Non-pigmented ciliary epithelial cell (primary cell): ENCODE measurements at regions not wholly inside any gene's neighbourhood (a gene's known extent, or its start where the extent isn't known, plus 50 kb on each side); places are given as distances from the start of the nearest gene placed in this dataset.
"Not testable (repeated sequence)": the region's sequence is repeated elsewhere in the genome, so short reads cannot be mapped to it uniquely, and the experiment has no call there.

Source experiments
- DNase-seq: peaks from one replicate; pipeline ENCODE4 v3.0.0-alpha.2; 2010; ENCODE audit warnings: low read depth

DNA sequence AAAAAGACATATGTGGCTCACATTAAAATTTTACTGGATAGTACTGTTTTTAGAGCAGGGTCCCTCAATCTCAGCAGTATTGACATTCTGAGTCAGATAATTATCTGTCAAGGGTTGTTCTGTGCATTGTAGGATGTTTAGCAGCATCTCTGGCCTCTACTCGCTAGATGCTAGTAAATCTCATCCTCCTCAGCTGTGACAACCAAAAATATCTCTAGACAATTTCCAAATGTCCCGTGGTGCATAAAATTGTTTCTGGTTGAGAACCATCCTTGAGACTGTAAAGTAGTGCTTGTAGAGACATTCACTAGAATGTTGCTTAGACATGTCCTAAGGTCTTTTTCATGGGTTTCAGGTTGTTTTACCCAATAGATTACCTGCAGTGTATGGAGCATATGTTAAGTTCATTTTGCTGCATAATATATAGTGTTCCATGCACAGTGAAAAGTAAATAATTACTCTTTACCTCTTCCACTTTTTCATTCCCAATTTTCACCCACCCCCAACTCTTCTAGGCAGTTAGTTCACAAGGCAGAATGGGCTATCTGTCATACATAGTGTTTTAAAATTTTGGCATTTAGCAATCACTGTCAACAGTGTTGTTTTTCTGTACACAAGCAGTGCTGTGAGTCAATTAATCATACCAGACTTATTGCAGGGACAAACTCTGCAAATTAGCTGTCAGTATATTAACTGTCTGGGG, 200.2 kb upstream of the SLC38A2 start:
- DNase-seq, result no peak

DNA sequence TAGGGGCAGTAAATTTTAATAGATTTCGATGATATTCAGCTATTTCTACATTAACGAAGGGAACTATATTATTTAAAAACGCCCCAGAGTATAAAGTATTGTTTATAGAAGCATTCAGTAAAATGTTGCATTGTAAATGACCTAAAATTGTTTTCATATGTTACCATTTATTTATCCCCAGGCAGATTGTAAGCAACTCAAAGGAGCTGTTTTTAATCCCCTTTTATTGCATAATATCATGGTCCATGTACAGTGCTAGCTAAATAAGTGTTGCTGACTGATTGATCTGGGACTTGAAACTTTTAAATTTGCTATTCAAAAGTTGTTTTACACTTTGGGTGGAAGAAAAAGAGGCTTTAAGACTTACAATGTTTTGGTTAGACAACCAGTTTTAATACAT, 199.0 kb upstream of the SLC38A2 start:
- no peak for DNase-seq

DNA sequence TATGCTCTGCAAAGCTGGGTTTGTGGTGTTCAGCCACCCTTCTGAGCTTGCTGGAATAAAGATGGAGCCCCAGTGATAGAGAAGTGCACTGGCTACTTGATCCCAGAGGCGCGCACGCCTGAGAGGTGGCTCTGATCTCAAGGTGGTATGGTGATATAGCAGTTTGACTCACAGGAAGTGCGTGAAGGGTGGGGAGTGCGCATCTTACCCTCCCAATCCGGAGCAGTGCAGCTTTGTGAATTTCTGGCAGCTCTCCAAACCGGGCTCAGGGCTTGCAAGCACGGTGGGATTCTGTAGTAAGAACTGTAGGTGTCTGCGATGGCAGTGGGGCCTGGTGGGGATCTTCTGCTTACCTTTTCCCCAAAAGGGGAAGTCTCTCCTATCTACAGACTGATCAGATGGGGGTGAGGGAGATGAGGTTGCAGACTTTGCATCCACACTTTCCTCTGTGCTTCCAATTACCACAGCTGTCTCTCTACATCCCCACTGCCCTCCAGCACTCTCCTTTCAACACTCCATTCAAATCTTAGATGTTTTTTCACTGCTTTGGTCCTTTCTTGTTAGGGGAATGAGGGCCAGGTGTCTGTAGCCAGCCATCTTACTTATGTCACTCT, 197.4 kb upstream of the SLC38A2 start:
- no peak for DNase-seq

DNA sequence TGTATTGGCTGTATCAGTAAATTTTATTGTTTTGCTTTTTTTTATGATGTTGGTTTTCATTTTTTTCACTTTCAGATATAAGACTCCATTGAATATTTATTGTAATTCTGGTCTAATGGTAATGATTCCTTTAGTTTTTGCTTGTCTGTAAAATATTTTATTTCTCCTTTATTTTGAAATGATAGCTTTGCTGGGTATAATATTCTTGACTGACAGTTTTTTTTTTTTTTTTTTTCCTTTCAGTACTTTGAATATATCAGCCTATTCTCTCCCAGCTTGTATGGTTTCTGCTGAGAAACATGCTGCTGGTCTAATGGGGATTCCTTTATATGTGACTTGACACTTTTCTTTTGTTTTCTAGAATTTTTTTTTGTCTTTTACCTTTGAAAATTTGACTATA, 195.1 kb upstream of the SLC38A2 start:
- DNase-seq, result no peak

DNA sequence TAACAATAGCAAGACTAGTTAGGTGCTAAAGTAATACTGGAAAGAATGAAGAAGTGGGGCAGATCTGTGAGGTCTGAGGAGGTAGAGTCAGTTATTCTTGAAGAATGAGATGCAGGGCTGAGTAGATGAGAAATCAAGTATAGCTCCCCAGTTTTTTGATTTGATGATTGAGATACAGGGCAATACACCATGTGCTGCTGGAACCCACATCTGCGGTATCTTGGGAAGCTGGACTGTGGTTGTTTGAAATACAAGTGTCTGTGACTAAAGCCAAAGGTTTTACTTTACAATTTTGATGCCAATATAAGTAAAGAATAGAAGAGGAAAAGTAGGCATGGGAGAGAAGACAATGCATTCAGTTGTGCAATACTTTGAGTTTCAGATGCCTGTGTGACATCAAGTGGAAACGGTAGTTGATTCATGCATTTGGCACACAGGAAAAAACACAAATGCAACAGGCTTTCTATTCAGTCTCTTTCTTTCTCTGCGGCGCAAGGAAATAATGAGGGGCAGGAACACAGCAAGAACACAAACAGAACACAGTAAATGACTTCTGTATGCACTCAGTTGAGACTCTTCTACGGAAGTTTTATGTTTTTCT, 190.2 kb upstream of the SLC38A2 start:
- DNase-seq, result peak; percentile 86

DNA sequence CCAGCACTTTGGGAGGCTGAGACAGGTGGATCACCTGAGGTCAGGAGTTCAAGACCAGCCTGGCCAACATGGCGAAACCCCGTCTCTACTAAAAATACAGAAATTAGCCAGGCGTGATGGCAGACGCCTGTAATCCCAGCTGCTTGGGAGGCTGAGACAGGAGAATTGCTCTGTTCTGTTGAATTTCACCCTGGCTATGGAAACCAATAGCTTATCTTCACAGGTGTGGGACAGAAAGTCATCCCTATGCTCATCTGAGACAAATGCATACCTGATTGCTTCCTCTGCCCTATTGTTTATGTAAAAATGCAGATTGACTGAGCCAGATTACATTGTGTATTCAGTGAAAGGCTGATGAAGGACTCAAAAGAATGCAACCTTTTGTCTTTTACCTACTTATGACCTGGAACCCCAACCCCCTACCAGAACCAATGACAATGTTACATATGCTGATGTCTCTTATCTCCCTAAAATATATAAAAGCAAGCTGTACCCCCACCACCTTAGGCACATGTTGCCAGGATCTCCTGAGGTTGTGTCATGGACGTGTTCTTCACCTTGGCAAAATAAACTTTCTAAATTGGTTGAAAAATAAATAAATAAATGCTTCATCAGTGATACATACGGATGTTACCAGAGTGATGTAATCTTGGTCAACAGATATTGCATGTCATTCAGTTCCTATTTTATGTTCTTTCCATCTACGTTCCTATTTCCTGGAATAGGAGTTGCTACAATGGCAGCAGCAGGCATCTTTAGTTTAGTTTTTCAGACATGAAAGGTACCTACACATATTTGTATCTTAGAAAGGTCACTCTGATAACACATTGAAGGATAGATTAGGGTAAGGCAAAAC, 189.4 kb upstream of the SLC38A2 start:
- not testable (repeated sequence) for DNase-seq

DNA sequence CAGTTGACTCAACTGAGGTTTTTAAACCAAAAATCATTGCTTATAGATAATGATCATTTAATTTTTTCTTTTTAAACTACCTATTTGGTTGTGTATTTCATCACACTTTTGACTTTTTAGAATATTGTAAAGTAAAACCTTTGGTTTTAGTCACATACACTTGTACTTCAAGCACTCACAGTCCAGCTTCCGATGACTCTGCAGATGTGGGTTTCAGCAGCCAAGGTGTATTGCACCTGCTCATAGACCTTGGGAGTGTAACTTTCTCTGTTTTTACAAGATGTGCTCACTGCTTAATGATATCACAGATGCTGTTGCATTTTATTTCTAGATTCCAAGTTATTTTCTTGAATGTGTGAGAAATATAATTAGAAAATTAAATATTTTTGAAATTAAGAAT, 188.3 kb upstream of the SLC38A2 start:
- no peak for DNase-seq

DNA sequence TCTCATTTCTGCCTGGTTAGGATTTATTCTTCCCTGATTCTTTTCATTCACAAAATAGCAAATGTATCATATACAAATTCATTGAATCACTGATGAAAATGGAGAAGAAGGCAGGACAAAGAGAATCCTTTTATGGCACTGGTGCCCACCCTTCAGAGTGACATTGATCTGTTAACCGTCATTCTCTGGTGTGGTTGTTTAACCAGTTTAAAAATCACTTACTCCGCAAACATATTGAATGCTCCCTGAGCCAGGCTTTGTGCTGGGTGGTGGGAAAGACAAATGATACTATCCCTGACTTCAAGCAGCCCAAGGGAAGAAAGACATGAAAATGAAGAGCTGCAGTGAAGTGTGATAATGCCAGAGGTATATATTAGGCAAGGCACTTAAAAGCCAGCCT, 187.5 kb upstream of the SLC38A2 start:
- no peak for DNase-seq

DNA sequence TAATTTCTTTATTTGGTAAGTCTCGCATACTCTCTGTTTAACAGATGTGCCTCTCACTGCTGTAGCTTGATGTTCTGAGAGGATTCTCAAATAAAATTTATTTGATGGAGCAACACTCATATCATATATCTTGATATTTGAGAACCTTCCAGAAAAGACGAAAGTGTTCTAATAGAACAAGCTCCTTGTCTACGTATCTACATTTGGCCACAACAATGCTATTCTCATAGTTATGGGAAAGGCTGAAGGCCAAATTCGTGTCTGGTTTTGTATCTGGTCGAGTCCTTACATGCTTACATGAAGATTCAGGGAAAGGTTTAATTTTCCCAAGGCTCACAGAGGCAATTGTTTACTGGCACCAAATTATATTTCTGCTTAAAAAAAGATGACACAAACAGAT, 186.7 kb upstream of the SLC38A2 start:
- DNase-seq, result no peak

DNA sequence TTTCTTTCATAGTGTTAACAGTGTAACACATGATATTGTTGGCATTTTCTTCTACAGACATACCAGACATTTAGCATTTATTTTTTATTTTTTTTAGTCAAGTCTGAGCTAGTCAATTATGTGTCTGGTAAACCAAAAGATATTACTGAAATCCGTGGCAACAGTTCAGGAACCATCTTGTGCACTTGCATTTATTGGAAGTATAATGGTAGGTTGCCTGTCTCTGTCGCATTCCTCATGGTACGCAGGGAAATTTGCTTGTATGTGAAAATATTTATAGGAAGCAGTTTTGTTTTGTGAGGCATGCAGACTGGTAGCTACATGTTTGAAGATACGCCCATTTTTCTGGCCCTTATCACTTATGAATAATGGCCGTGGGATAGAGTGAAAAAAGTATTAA, 186.1 kb upstream of the SLC38A2 start:
- no peak for DNase-seq

DNA sequence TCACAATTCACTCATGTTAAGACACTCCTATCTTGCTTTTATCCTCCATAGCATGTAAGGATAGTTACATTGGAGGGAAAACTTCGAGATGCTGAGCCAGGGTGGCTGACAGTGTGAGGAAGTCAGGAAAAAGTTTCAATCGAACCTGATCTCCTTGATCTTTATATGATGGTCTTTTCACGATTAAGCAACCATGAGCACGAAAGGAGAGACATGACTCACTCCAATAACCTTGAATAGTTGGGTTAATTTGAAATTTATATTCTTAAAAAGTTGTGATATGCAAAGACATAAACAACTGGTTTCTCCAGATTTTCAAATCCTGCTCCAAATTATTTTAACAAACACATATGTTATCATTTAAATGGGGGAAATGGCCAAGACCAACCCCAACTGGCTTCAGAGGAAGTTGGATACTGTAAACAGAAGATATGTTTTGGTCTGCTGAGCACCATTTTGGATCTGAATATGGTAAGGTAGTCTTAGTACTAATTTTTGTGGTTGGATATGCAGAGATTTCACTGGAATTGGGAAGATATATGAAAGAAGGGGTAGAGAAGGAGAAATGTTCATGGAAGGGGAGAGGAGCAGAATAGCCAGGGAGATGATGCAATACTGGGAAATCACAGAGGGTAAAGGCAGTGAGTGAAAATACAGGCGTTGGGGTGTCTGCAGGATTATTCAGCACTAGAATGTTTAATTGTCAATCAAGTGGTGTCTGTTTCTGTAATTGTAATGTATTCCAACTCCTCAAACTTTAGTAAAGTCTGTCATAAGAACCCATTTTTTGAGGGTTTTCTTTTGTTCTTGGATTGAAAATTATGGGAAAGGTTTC, 185.2 kb upstream of the SLC38A2 start:
- DNase-seq, result no peak

DNA sequence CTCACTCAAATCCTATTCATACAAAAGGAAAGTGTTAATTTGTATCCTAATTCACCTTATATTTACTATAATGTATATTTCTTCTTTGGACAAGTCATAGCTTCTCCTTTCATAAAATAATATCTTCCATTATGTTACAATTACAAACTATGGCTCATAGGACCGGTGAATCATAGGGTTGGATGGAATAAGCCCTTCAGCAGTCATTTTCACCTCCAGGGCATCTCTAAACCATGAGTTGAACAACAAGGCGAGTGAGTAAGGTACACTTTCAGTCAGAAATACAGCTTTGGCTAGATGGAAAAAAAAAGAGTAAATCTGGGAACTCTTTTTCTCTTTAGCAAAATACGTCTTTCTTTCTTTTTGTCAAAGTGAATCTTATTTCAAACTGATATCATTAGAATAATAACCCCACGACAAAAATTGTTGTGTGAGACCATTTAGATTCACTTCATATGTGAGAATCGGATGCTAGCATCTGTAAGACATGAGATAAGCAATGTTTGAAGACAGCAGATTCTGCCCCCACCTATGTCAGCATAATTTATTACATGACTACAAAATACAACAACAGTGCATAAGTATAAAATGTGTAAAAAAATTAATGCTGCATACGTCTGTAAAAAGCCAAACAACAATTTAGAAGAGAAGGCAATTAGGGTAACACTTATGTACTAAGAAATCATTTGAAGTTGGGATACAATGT, 184.4 kb upstream of the SLC38A2 start:
- DNase-seq, result peak; percentile 88

DNA sequence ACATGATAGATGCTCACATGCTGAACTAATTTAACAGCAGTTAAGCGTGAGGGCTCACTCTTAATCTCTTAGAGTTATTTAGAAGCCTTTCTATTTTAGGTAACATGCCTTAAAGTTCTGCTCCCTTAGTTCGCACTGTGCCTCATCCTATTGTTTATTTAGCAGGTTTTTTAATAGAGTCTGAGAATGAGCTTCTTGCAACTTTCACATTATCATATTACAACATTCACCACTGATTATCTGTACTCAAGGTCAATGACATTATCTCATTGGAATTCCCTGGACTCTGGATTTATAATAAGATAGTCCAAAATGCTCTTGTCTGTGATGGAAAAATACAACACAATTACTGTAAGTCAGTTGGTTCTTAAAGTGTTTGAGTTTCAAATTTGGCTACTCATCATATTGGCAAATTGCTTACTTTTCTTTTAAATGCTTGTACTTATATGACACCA, 183.6 kb upstream of the SLC38A2 start:
- DNase-seq, result peak; percentile 94

DNA sequence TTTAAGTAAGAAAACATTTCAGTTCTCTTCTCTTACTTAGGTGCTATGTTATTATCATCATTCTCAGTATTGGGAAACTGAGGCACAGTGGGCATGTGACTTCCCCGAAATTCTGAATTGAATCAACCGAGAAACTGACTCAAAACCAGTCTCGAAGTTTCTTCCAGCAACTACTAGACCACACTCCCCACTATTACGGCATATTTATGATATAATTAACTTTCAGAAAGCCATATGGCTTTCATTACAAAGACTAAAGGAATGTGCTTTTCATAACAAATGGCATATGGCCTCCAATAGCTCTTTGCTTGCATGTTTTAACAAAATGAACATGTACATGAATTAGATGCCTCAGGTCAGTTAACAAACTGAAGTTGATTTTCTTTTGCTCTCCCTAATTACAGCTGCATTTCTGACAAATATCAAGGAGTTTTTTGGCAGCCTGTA, 182.9 kb upstream of the SLC38A2 start:
- no peak for DNase-seq

DNA sequence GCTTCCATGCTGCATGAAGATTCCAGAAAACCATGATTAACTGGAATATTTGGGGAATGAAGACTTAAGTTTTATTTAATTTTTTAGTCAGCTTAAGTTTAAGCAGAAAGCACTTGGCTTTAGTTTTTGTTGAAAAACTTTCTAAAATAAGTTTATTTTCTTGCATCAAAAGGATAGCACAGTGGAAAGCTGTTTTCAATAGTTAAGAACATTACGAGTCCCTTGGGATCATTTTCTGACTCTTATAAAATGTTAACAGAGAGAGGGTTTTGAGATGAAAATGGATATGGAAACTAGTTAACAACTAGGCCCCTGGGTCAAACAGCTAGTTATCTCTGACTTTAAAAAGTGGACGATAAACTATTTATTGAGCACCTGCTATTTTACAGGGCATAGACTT, 181.9 kb upstream of the SLC38A2 start:
- DNase-seq, result no peak

DNA sequence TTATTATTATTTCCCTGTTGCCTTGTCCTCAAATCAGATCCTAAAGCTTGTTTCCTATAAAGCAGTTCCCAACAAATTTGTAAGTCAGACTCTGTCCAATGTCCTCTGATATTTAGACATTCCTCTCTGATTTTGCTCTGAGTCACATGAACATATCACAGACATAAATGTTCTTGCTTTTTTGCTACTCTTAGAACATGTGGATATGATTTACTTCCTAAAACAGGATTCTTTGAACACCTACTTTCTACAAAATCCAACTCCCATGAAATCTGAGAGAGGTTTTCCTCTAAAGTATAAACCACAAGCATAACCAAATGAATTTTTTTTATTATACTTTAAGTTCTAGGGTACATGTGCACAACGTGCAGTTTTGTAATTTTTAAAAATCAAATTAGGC, 181.3 kb upstream of the SLC38A2 start:
- no peak for DNase-seq

DNA sequence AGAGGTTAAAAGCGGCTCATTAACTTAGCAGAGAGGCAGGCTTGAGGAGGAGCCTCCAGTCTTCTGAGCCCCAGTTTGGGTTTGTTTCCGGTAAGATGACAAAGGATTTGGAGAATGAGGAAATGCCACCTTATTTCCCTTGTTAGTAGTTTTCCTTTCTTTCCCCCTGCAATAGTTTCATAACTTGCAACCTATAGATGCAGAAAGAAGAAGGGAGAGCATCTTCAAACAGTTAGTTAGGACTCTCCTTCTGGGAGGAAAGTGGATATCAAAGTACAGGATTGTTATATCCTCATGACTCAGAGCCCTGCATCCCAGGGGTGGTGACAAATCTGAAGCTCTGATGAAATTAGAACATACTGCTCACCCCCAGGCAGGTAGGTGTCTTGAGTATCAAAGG, 180.7 kb upstream of the SLC38A2 start:
- no peak for DNase-seq

DNA sequence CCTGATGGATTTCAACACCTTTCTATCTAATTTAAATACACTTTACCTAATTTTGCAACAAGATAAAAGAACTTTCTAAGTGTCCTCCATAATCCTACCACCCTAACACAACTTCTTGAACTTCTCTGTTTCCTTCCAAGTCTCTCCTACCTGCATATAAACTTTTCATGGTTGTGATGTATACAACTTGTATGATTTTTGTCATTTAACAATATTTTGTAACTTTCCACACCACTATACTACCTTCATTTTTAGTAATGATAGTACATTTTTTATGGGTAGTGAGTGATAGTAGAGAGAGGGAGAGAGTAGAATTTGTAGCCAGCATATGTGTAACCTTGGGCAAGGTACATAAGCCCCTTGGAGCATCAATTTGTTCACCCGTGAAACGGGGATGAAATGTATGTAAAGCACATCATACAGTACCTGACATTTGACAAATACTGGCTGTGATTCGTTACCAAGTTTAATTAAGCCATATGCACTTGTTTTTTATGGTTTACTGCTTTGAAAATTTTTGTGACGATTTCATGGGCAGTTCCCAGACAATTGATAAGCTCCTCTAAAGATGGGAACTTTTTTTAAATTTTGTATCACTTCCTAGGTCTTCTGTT, 177.8 kb upstream of the SLC38A2 start:
- no peak for DNase-seq

DNA sequence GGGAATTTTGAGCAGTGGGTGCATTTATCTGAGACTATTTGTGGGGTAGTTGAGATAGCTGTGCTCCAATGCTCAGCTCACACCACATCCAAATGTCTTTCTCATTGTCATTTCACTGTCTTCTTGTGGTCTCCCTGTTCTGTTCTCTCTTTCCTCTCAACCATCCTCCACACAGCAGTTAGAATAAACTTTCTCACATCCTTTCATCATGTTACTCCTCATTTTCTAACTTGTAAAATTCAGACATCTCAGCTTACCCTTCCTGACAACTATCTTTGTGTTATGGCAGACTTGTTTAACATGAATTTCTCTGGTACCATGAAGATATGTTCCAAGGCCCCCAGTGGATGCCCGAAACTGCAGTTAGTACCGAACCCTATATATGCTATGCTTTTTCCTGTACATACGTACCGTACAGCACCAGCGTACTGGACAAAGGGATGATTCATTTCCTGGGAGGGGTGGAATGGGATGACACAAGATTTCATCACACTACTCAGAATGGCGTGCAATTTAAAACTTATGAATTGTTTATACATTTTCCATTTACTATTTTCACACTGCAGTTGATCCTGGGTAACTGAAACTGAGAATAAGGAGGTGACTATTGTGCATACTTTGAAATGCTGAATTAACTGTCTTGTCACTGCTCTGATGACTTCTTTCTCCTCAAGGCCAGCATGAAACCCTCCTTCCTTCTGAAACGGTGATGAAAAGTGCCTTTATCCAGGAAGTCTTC, 177.1 kb upstream of the SLC38A2 start:
- no peak for DNase-seq

DNA sequence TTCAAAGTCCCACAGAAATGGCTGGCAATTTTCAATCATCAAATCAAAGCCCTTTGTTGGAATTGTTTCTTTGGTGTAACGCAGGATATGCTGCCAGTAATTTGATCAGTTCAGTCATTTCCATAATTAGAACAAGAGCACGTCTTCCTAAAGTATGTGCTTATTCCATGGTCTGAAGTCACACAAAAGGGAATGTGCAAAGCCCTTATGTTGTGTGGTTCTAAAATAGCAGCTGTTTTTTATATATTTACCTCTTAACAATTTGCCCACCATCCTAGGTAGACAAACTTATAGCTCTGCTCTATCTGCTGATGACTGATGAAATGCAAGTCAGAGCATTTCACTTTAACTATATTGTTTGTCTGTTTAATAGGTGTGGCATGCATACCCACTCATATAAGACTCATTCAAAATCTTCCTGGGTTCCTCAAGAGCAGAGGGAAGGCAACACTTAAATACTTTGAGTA, 176.1 kb upstream of the SLC38A2 start:
- DNase-seq, result no peak
